ENCODE measurements at regions not wholly inside any gene's neighbourhood (a gene's known extent, or its start where the extent isn't known, plus 50 kb on each side); places are given as distances from the start of the nearest gene placed in this dataset.
A peak's percentile ranks its signal among the peaks of the same experiment; 100 is the strongest.

- Histone ChIP-seq H4K20me1 (ENCODE audit: insufficient read depth, low read length) (no peaks in the 10 kb centered on the region), H3K27ac (ENCODE audit: low read length) (no peak overlapping the region), H3K4me2 (ENCODE audit: insufficient read depth, low read length) (no peak overlapping the region), H3K79me2 (ENCODE audit: insufficient read depth, low read length) (no peaks in the 10 kb centered on the region), H3K9ac (ENCODE audit: low read depth, low read length) (no peak overlapping the region), H3K27me3 (ENCODE audit: insufficient read depth, low read length, poor library complexity) (no peaks in the 10 kb centered on the region), H3K36me3 (ENCODE audit: insufficient read depth, low read length) (no peaks in the 10 kb centered on the region), H3K4me1 (ENCODE audit: insufficient read depth, low read length) (no peaks in the 10 kb centered on the region), H3K4me3 (ENCODE audit: low read depth in 1 of 2, low read length in 2 of 2) (no peak overlapping the region), H3K9me3 (ENCODE audit: insufficient read depth, low read length, severe bottlenecking) (no peaks in the 10 kb centered on the region), H2AFZ (ENCODE audit: low read depth, low read length) (no peak overlapping the region)
- no peak for TF ChIP-seq CTCF (IDR thresholded peaks at IDR 0.05; ENCODE audit: borderline replicate concordance, extremely low read depth, low read length, poor library complexity, severe bottlenecking)
- TF ChIP-seq EZH2 (IDR thresholded peaks at IDR 0.05; ENCODE audit: borderline replicate concordance, low read depth, low read length, severe bottlenecking) = no peak
- no peak for ATAC-seq (ENCODE audit: insufficient read depth, low read depth)
- DNase-seq = no peak
These were observed 654.5 kb upstream of the CDH2 start for GRCh38 chr18:28831476-28831875.

GRCh38 chr18:28826107-28826506 lies 649.2 kb upstream of the CDH2 start:
- Histone ChIP-seq H3K4me1 (ENCODE audit: insufficient read depth, low read length) (peaks cover 10% of the 10 kb centered on the region), H3K4me2 (ENCODE audit: insufficient read depth, low read length) (no peak overlapping the region), H3K9me3 (ENCODE audit: insufficient read depth, low read length, severe bottlenecking) (no peaks in the 10 kb centered on the region), H3K4me3 (ENCODE audit: low read depth in 1 of 2, low read length in 2 of 2) (no peak overlapping the region), H3K9ac (ENCODE audit: low read depth, low read length) (no peak overlapping the region), H3K27ac (ENCODE audit: low read length) (no peak overlapping the region), H3K79me2 (ENCODE audit: insufficient read depth, low read length) (no peaks in the 10 kb centered on the region), H3K36me3 (ENCODE audit: insufficient read depth, low read length) (no peaks in the 10 kb centered on the region), H3K27me3 (ENCODE audit: insufficient read depth, low read length, poor library complexity) (no peaks in the 10 kb centered on the region), H2AFZ (ENCODE audit: low read depth, low read length) (no peak overlapping the region), H4K20me1 (ENCODE audit: insufficient read depth, low read length) (no peaks in the 10 kb centered on the region)
- no peak for ATAC-seq (ENCODE audit: insufficient read depth, low read depth)
- TF ChIP-seq EZH2 (IDR thresholded peaks at IDR 0.05; ENCODE audit: borderline replicate concordance, low read depth, low read length, severe bottlenecking) (no peak), CTCF (IDR thresholded peaks at IDR 0.05; ENCODE audit: borderline replicate concordance, extremely low read depth, low read length, poor library complexity, severe bottlenecking) (no peak)
- no peak for DNase-seq

GRCh38 chr18:28824183-28824574 lies 647.2 kb upstream of the CDH2 start:
- Histone ChIP-seq H3K9me3 (ENCODE audit: insufficient read depth, low read length, severe bottlenecking) (no peaks in the 10 kb centered on the region), H3K79me2 (ENCODE audit: insufficient read depth, low read length) (no peaks in the 10 kb centered on the region), H2AFZ (ENCODE audit: low read depth, low read length) (no peak overlapping the region), H3K4me2 (ENCODE audit: insufficient read depth, low read length) (no peak overlapping the region), H3K36me3 (ENCODE audit: insufficient read depth, low read length) (no peaks in the 10 kb centered on the region), H3K4me3 (ENCODE audit: low read depth in 1 of 2, low read length in 2 of 2) (no peak overlapping the region), H3K27ac (ENCODE audit: low read length) (0 out of 2 replicates have a peak overlapping the region, but pooled peaks have one; percentile 13), H3K27me3 (ENCODE audit: insufficient read depth, low read length, poor library complexity) (no peaks in the 10 kb centered on the region), H3K9ac (ENCODE audit: low read depth, low read length) (no peak overlapping the region), H4K20me1 (ENCODE audit: insufficient read depth, low read length) (no peaks in the 10 kb centered on the region), H3K4me1 (ENCODE audit: insufficient read depth, low read length) (peaks cover 10% of the 10 kb centered on the region)
- DNase-seq = no peak
- ATAC-seq (ENCODE audit: insufficient read depth, low read depth) = peak; percentile 75
- no peak for TF ChIP-seq CTCF (IDR thresholded peaks at IDR 0.05; ENCODE audit: borderline replicate concordance, extremely low read depth, low read length, poor library complexity, severe bottlenecking)
- TF ChIP-seq EZH2 (IDR thresholded peaks at IDR 0.05; ENCODE audit: borderline replicate concordance, low read depth, low read length, severe bottlenecking) = no peak
